ENCODE measurements at regions not wholly inside any gene's neighbourhood (a gene's known extent, or its start where the extent isn't known, plus 50 kb on each side); places are given as distances from the start of the nearest gene placed in this dataset.

DNA sequence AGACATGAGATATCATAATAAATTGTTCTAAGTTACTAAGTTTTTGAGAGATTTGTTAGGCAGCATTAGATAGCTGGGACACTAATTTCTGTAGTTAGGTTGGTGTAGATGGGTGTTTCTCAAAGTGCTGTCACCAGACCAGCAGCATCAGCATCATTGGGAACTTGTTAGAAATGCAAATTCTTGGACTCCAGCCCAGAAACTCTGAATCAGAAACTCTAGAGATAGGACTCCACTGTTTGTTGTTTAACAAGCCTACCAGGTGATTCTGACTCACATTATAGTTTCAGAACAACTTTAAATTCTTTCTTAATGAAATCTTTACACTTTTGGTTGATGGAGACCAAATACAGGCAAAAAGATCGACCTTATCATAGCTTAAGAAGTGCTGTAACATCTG is 173.7 kb downstream of the PABPC4L start:
- Histone ChIP-seq H3K27ac (no peak overlapping the region), H3K9me3 (no peaks in the 10 kb centered on the region), H3K27me3 (no peaks in the 10 kb centered on the region), H3K36me3 (no peaks in the 10 kb centered on the region), H3K4me3 (no peak overlapping the region), H3K4me1 (no peaks in the 10 kb centered on the region)
- intact Hi-C loops (cut with DNase I; ENCODE audit: low total_unique reads), result no loop called here
- TF ChIP-seq POLR2A (IDR thresholded peaks at IDR 0.05), result no peak
- no peak for TF ChIP-seq CTCF (IDR thresholded peaks at IDR 0.05)
- DNase-seq, result no peak

DNA sequence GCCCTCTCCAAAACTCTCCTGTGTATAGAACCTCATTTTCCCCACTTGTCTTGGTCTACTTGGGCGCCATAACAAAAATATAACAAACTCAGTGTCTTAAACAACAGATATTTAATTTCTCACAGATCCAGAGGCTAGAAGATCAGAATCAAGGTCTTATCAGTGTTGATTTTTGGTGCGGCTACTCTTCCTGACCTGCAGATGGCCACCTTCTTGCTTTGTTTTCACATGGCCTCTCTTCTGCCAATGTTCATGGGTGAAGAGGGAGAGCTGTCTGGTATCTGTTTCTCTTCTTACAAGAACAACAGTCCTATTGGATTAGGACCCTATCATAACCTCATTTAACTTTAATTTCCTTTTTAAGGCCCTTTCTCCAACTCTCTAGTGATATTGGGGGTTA is 177.3 kb downstream of the PABPC4L start:
- Histone ChIP-seq H3K4me3 (no peak overlapping the region), H3K27ac (no peak overlapping the region), H3K4me1 (no peaks in the 10 kb centered on the region), H3K36me3 (no peaks in the 10 kb centered on the region), H3K27me3 (no peaks in the 10 kb centered on the region), H3K9me3 (no peaks in the 10 kb centered on the region)
- intact Hi-C loops (cut with DNase I; ENCODE audit: low total_unique reads), result no loop called here
- no peak for TF ChIP-seq POLR2A (IDR thresholded peaks at IDR 0.05)
- no peak for TF ChIP-seq CTCF (IDR thresholded peaks at IDR 0.05)
- DNase-seq, result no peak

DNA sequence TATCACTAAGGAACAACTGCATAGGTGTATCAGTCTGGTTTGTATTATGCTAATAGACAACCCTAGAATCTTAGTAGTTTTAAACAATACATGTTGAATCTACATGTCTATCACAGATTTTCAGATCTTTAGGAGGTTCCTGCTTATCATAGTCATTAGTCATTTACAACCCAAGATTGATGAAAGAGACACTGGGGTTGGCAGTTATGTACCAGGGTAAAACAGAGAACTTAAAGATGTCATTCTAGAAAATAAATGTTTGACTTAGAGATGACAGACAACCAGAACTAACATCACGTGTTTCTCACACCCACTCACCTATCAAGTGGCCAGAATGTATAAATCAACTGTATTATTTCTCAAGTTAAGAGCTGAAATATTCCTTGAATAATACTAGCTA is 181.9 kb downstream of the PABPC4L start:
- TF ChIP-seq CTCF (IDR thresholded peaks at IDR 0.05), result no peak
- no peak for TF ChIP-seq POLR2A (IDR thresholded peaks at IDR 0.05)
- Histone ChIP-seq H3K27me3 (no peaks in the 10 kb centered on the region), H3K27ac (no peak overlapping the region), H3K4me3 (no peak overlapping the region), H3K9me3 (no peaks in the 10 kb centered on the region), H3K4me1 (no peaks in the 10 kb centered on the region), H3K36me3 (no peaks in the 10 kb centered on the region)
- intact Hi-C loops (cut with DNase I; ENCODE audit: low total_unique reads), result no loop called here
- DNase-seq, result no peak

GRCh38 chr4:134018846-134019245 is 182.7 kb downstream of the PABPC4L start:
- DNase-seq, result no peak
- no peak for TF ChIP-seq POLR2A (IDR thresholded peaks at IDR 0.05)
- Histone ChIP-seq H3K27me3 (no peaks in the 10 kb centered on the region), H3K36me3 (no peaks in the 10 kb centered on the region), H3K9me3 (no peaks in the 10 kb centered on the region), H3K4me1 (no peaks in the 10 kb centered on the region), H3K4me3 (no peak overlapping the region), H3K27ac (no peak overlapping the region)
- intact Hi-C loops (cut with DNase I; ENCODE audit: low total_unique reads), result no loop called here

- Histone ChIP-seq H3K36me3 (no peaks in the 10 kb centered on the region), H3K27ac (no peak overlapping the region), H3K4me1 (no peaks in the 10 kb centered on the region), H3K9me3 (no peaks in the 10 kb centered on the region), H3K27me3 (no peaks in the 10 kb centered on the region), H3K4me3 (no peak overlapping the region)
- TF ChIP-seq CTCF (IDR thresholded peaks at IDR 0.05), result no peak
- TF ChIP-seq POLR2A (IDR thresholded peaks at IDR 0.05), result no peak
- no peak for DNase-seq
- intact Hi-C loops (cut with DNase I; ENCODE audit: low total_unique reads), result no loop called here
Observed at GRCh38 chr4:134001057-134001456, 200.5 kb downstream of the PABPC4L start.

GRCh38 chr4:133997436-133997835 is 204.2 kb downstream of the PABPC4L start:
- Histone ChIP-seq H3K36me3 (no peaks in the 10 kb centered on the region), H3K27me3 (no peaks in the 10 kb centered on the region), H3K4me3 (no peak overlapping the region), H3K4me1 (no peaks in the 10 kb centered on the region), H3K27ac (no peak overlapping the region), H3K9me3 (no peaks in the 10 kb centered on the region)
- intact Hi-C loops (cut with DNase I; ENCODE audit: low total_unique reads), result no loop called here
- no peak for DNase-seq
- TF ChIP-seq POLR2A (IDR thresholded peaks at IDR 0.05) (no peak), CTCF (IDR thresholded peaks at IDR 0.05) (no peak)

Measured in uterus (tissue), 3 donors.